Mesendoderm (in vitro differentiated cells): ENCODE measurements at regions not wholly inside any gene's neighbourhood (a gene's known extent, or its start where the extent isn't known, plus 50 kb on each side); places are given as distances from the start of the nearest gene placed in this dataset.
"Not testable (repeated sequence)": the region's sequence is repeated elsewhere in the genome, so short reads cannot be mapped to it uniquely, and the experiment has no call there.

Source experiments
- DNase-seq: peaks from one replicate; pipeline ENCODE4 v3.0.0; 2013
- H2AK5ac ChIP-seq: 2 replicates; pipeline ENCODE4 v1.6.1; 2013; ENCODE audit warnings: low read length, inconsistent platforms
- H2BK120ac ChIP-seq: 2 replicates; pipeline ENCODE4 v1.6.1; 2013; ENCODE audit warnings: low read depth, mild to moderate bottlenecking, low read length, moderate library complexity, mixed read lengths
- H2BK15ac ChIP-seq: replicated peaks from 2 replicates; pipeline ENCODE4 v1.6.1; 2013; ENCODE audit warnings: low read depth, mild to moderate bottlenecking, moderate library complexity
- H2BK5ac ChIP-seq: 2 replicates; pipeline ENCODE4 v1.6.1; 2013; ENCODE audit warnings: low read length, inconsistent platforms
- H3K18ac ChIP-seq: 2 replicates; pipeline ENCODE4 v1.6.1; 2013; ENCODE audit warnings: mild to moderate bottlenecking, low read length, mixed read lengths
- H3K23ac ChIP-seq: one replicate; pipeline ENCODE4 v1.6.1; 2013; ENCODE audit warnings: low read length
- H3K27ac ChIP-seq: 2 replicates; pipeline ENCODE4 v1.5.1; 2013; ENCODE audit warnings: low read depth, mild to moderate bottlenecking, inconsistent platforms, low read length, moderate library complexity
- H3K27me3 ChIP-seq: 2 replicates; pipeline ENCODE4 v1.6.1; 2013; ENCODE audit warnings: low read length, control low read depth, mild to moderate bottlenecking, inconsistent platforms; ENCODE audit not compliant: insufficient read depth, poor library complexity
- H3K36me3 ChIP-seq: 2 replicates; pipeline ENCODE4 v1.6.1; 2013; ENCODE audit warnings: low read length, inconsistent platforms; ENCODE audit not compliant: control insufficient read depth, insufficient read depth
- H3K4ac ChIP-seq: one replicate; pipeline ENCODE4 v1.6.1; 2013; ENCODE audit warnings: low read depth, mild to moderate bottlenecking, low read length, moderate library complexity
- H3K4me1 ChIP-seq: 2 replicates; pipeline ENCODE4 v1.6.1; 2013; ENCODE audit warnings: low read depth, low read length, inconsistent platforms; ENCODE audit not compliant: control insufficient read depth
- H3K4me2 ChIP-seq: 2 replicates; pipeline ENCODE4 v1.6.1; 2013; ENCODE audit warnings: low read length
- H3K4me3 ChIP-seq: 2 replicates; pipeline ENCODE4 v1.5.1; 2013; ENCODE audit warnings: mild to moderate bottlenecking, low read length
- H3K56ac ChIP-seq: one replicate; pipeline ENCODE4 v1.6.1; 2013; ENCODE audit warnings: low read length
- H3K79me1 ChIP-seq: 2 replicates; pipeline ENCODE4 v1.6.1; 2013; ENCODE audit warnings: low read length, inconsistent platforms
- H3K79me2 ChIP-seq: 2 replicates; pipeline ENCODE4 v1.6.1; 2013; ENCODE audit warnings: mild to moderate bottlenecking, low read length; ENCODE audit not compliant: control insufficient read depth, insufficient read depth
- H3K9ac ChIP-seq: 2 replicates; pipeline ENCODE4 v1.6.1; 2013; ENCODE audit warnings: low read length, inconsistent platforms
- H4K5ac ChIP-seq: one replicate; pipeline ENCODE4 v1.6.1; 2013; ENCODE audit warnings: low read length
- H4K8ac ChIP-seq: one replicate; pipeline ENCODE4 v1.6.1; 2013; ENCODE audit warnings: low read depth, mild to moderate bottlenecking, control low read depth, low read length, moderate library complexity
- WGBS: extraction: QIAGEN DNeasy Blood & Tissue Kit; methylation state at CpG from one replicate; pipeline ENCODE4 v1.1.7; 2013; ENCODE audit warnings: low lambda C conversion rate, missing lambda C conversion rate; ENCODE audit not compliant: insufficient coverage; ENCODE audit errors: extremely low coverage; 5-methylcytosine and 5-hydroxymethylcytosine counted together

GRCh38 chr9:63787454-63787853 is 1497.6 kb downstream of the FOXD4L5 start:
- DNase-seq, H3K79me1 ChIP-seq, H3K4me1 ChIP-seq, H4K5ac ChIP-seq, H3K4me2 ChIP-seq, H3K56ac ChIP-seq, H3K36me3 ChIP-seq, H3K79me2 ChIP-seq, H2BK15ac ChIP-seq, H3K9ac ChIP-seq, H3K27me3 ChIP-seq, H2BK5ac ChIP-seq, H2AK5ac ChIP-seq, H2BK120ac ChIP-seq, H3K23ac ChIP-seq, H3K27ac ChIP-seq, H3K4me3 ChIP-seq, H3K18ac ChIP-seq, H4K8ac ChIP-seq, H3K4ac ChIP-seq: not testable (repeated sequence)
- WGBS = no CpG with 5 or more reads among the region's 3 CpGs

GRCh38 chr9:63785059-63785458 is 1500.0 kb downstream of the FOXD4L5 start:
- not testable (repeated sequence) for H2AK5ac ChIP-seq, H2BK5ac ChIP-seq, H3K4me1 ChIP-seq, H2BK120ac ChIP-seq, H3K23ac ChIP-seq, H3K9ac ChIP-seq, H4K5ac ChIP-seq, H3K79me2 ChIP-seq, H3K27ac ChIP-seq, H3K36me3 ChIP-seq, H3K79me1 ChIP-seq, H3K18ac ChIP-seq, H2BK15ac ChIP-seq, DNase-seq, H4K8ac ChIP-seq, H3K4me3 ChIP-seq, H3K4me2 ChIP-seq, H3K56ac ChIP-seq, H3K27me3 ChIP-seq, H3K4ac ChIP-seq
- no CpG with 5 or more reads among the region's 15 CpGs for WGBS

- H2BK5ac ChIP-seq, H3K27ac ChIP-seq, H3K79me1 ChIP-seq, H3K4me1 ChIP-seq, H4K5ac ChIP-seq, H3K79me2 ChIP-seq, H2BK15ac ChIP-seq, H3K27me3 ChIP-seq, H2AK5ac ChIP-seq, H3K23ac ChIP-seq, H3K36me3 ChIP-seq, DNase-seq, H3K4me3 ChIP-seq, H3K9ac ChIP-seq, H4K8ac ChIP-seq, H3K18ac ChIP-seq, H3K4ac ChIP-seq, H3K4me2 ChIP-seq, H3K56ac ChIP-seq, H2BK120ac ChIP-seq: not testable (repeated sequence)
- no CpG with 5 or more reads among the region's 21 CpGs for WGBS
These were observed 1500.6 kb downstream of the FOXD4L5 start for GRCh38 chr9:63784421-63784820.

GRCh38 chr9:63781817-63782439 is 1503.1 kb downstream of the FOXD4L5 start:
- not testable (repeated sequence) for H2AK5ac ChIP-seq, H3K9ac ChIP-seq, H3K18ac ChIP-seq, H3K27ac ChIP-seq, H3K4me2 ChIP-seq, DNase-seq, H2BK15ac ChIP-seq, H2BK120ac ChIP-seq, H3K79me2 ChIP-seq, H3K79me1 ChIP-seq, H3K4me3 ChIP-seq, H2BK5ac ChIP-seq, H3K56ac ChIP-seq, H3K27me3 ChIP-seq, H3K36me3 ChIP-seq, H3K4ac ChIP-seq, H4K8ac ChIP-seq, H3K4me1 ChIP-seq, H3K23ac ChIP-seq, H4K5ac ChIP-seq
- no CpG with 5 or more reads among the region's 33 CpGs for WGBS

DNA sequence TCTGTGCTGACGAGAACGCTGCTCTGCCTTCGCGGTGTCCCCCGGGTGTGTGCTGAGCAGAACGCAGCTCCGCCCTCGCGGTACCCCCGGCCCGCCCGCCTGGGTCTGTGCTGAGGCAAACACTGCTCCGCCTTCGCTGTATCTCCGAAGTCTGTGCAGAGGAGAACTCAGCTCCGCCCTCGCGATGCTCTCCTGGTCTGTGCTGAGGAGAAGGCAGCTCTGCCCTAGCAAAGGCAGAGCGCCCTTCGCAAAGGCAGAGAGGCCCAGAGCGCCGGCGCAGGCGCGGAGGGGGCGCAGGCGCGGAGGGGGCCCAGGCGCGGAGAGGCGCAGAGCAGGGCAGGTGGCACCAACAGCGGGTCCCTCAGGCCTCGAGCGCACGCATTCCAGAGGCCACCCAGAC is 1503.6 kb downstream of the FOXD4L5 start:
- H2BK15ac ChIP-seq, DNase-seq, H4K5ac ChIP-seq, H3K4me2 ChIP-seq, H3K27ac ChIP-seq, H3K4me3 ChIP-seq, H3K27me3 ChIP-seq, H3K23ac ChIP-seq, H3K56ac ChIP-seq, H3K36me3 ChIP-seq, H3K79me1 ChIP-seq, H3K9ac ChIP-seq, H2AK5ac ChIP-seq, H2BK5ac ChIP-seq, H4K8ac ChIP-seq, H3K18ac ChIP-seq, H2BK120ac ChIP-seq, H3K4ac ChIP-seq, H3K79me2 ChIP-seq, H3K4me1 ChIP-seq: not testable (repeated sequence)
- WGBS = no CpG with 5 or more reads among the region's 35 CpGs

DNA sequence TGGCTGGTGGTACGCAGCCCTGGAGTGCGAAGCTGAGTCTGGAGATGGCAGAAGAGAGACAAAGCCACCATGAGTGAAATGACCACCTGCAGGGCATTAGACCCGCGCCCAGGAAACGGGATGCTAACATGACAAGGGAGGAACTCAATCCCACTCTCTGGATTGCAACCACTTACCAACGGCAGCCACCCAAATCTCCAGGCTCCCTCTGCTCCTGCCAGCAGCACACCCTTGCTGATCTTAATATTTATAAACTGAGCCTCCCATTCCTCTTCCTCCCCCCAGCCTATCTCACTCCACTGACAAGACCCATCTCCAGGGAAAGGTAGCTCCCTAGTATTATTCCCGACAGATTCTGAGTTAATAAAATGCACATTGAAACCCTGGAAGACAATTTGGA is 1508.8 kb downstream of the FOXD4L5 start:
- not testable (repeated sequence) for H3K18ac ChIP-seq, H3K79me1 ChIP-seq, H3K9ac ChIP-seq, DNase-seq, H3K27ac ChIP-seq, H2BK120ac ChIP-seq, H3K4me1 ChIP-seq, H2AK5ac ChIP-seq, H3K4me3 ChIP-seq, H2BK5ac ChIP-seq, H3K23ac ChIP-seq, H3K4me2 ChIP-seq, H2BK15ac ChIP-seq, H3K4ac ChIP-seq, H4K5ac ChIP-seq, H4K8ac ChIP-seq, H3K27me3 ChIP-seq, H3K56ac ChIP-seq, H3K36me3 ChIP-seq, H3K79me2 ChIP-seq
- WGBS = no CpG with 5 or more reads among the region's 7 CpGs
